ENCODE measurements at regions not wholly inside any gene's neighbourhood (a gene's known extent, or its start where the extent isn't known, plus 50 kb on each side); places are given as distances from the start of the nearest gene placed in this dataset.

- TF ChIP-seq CTCF (IDR thresholded peaks at IDR 0.05; ENCODE audit: low read depth, low read length): no peak
- TF ChIP-seq EZH2phosphoT487 (IDR thresholded peaks at IDR 0.05; ENCODE audit: low read depth): no peak
Measured at GRCh38 chr15:61422773-61423172, 193.7 kb upstream of the RORA start.

All from OCI-LY3 (cell line).